ENCODE measurements at regions not wholly inside any gene's neighbourhood (a gene's known extent, or its start where the extent isn't known, plus 50 kb on each side); places are given as distances from the start of the nearest gene placed in this dataset.

DNA sequence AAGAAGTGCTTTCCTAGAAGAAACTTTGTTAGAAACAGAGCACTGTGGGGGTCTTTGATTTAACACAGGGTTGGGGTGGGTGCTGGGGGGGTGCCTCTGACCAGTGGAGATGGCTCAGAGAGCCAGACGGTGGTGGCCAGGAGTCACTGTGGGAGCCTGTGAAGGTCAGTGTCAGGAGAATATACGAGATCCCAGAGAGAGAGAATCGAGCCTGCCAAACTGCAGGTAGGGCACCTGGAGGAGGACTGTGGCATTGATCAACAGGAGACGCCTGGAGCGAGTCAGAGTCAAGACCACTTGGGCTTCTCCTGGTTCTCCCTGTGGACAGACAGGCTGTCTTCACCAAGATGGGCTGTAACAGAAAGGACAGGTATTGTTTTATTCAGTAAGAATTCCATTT is 136.5 kb upstream of the TWIST2 start:
- TF ChIP-seq CTCF (IDR thresholded peaks at IDR 0.05; ENCODE audit: low read depth, low read length) = no peak
- no peak for TF ChIP-seq EZH2phosphoT487 (IDR thresholded peaks at IDR 0.05; ENCODE audit: low read depth)
